B cell (primary cell): ENCODE measurements at regions not wholly inside any gene's neighbourhood (a gene's known extent, or its start where the extent isn't known, plus 50 kb on each side); places are given as distances from the start of the nearest gene placed in this dataset.

ENCODE experiments used
- ATAC-seq: fragments of 200-7000 bp; cut with Tn5 transposase; one replicate; pipeline ENCODE4 v1.10.0; 2021; ENCODE audit warnings: low read depth, mild to moderate bottlenecking, moderate number of reproducible peaks, moderate library complexity
- CTCF ChIA-PET: fragments of 350-600 bp; sonication (Branson Sonifier 250); formaldehyde crosslinking; loops from one replicate; lab custom pipeline; 2021; ENCODE audit warnings: antibody characterized with exemption, inconsistent platforms; lab: Charles Lee
- POLR2A ChIA-PET: fragments of 350-600 bp; sonication (Branson Sonifier 250); formaldehyde crosslinking; loops from one replicate; lab custom pipeline; 2021; ENCODE audit warnings: antibody characterized with exemption; lab: Charles Lee
- DNase-seq: peaks from one replicate; pipeline ENCODE4 v3.0.0; 2013
- H2AFZ ChIP-seq: 2 replicates; pipeline ENCODE4 v1.6.1; 2012; ENCODE audit warnings: mild to moderate bottlenecking, low read depth, low read length; ENCODE audit not compliant: insufficient read depth, poor library complexity, severe bottlenecking
- H3K27ac ChIP-seq, 2 donors: 1 replicate in 1 of 2; 2 replicates in 1 of 2; pipeline ENCODE4 v1.5.1; 2012 to 2013; ENCODE audit warnings: low read length in 2 of 2, mild to moderate bottlenecking in 2 of 2, moderate library complexity in 1 of 2
- H3K27me3 ChIP-seq, 4 experiments: fragments of 200-600 bp in 1 of 4; sonication (generic) in 1 of 4; replicated peaks in 1 of 4; 1 replicate in 2 of 4; 2 replicates in 2 of 4; pipeline versions ENCODE4 v1.6.1 to v1.7.0; 2013 to 2016; ENCODE audit warnings: low read length in 3 of 4, mild to moderate bottlenecking in 2 of 4, mixed read lengths in 1 of 4, moderate library complexity in 1 of 4; ENCODE audit not compliant: insufficient read depth in 4 of 4, control insufficient read depth in 3 of 4; ENCODE audit errors: control extremely low read depth in 1 of 4
- H3K36me3 ChIP-seq, 2 experiments: replicated peaks in 1 of 2; 1 replicate in 1 of 2; 2 replicates in 1 of 2; pipeline versions ENCODE4 v1.6.1 to v1.7.1; 2013; ENCODE audit warnings: low read length in 1 of 2; ENCODE audit not compliant: insufficient read depth in 2 of 2, control insufficient read depth in 1 of 2; ENCODE audit errors: control extremely low read depth in 1 of 2, extremely low read depth in 1 of 2
- H3K4me1 ChIP-seq, 2 donors: fragments of 200-600 bp in 1 of 2; sonication (generic) in 1 of 2; 1 replicate in 1 of 2; 2 replicates in 1 of 2; pipeline versions ENCODE4 v1.5.1 to v1.6.1; 2013 to 2017; ENCODE audit warnings: low read length in 2 of 2; ENCODE audit not compliant: control insufficient read depth in 2 of 2, insufficient read depth in 2 of 2
- H3K4me2 ChIP-seq: replicated peaks from 2 replicates; pipeline ENCODE3; 2012; ENCODE audit warnings: mild to moderate bottlenecking, low read depth, low read length; ENCODE audit not compliant: poor library complexity, severe bottlenecking
- H3K4me3 ChIP-seq, 5 experiments: fragments of 200-600 bp in 1 of 5; sonication (generic) in 1 of 5; 1 replicate in 3 of 5; 2 replicates in 2 of 5; pipeline versions ENCODE4 v1.5.1 to v1.7.0; 2011 to 2016; ENCODE audit warnings: low read length in 4 of 5, mild to moderate bottlenecking in 4 of 5, low read depth in 2 of 5, control low read depth in 1 of 5, moderate library complexity in 1 of 5; ENCODE audit not compliant: insufficient read depth in 1 of 5; ENCODE audit errors: control extremely low read depth in 1 of 5, extremely low read depth in 1 of 5
- H3K79me2 ChIP-seq: fragments of 200-600 bp; sonication (generic); one replicate; pipeline ENCODE4 v1.6.0; 2016; ENCODE audit warnings: low read length; ENCODE audit not compliant: control insufficient read depth, insufficient read depth
- H3K9ac ChIP-seq: fragments of 200-600 bp; sonication (generic); 2 replicates; pipeline ENCODE4 v1.6.1; 2017; ENCODE audit warnings: mild to moderate bottlenecking, low read length, moderate library complexity
- H3K9me3 ChIP-seq, 3 donors: one replicate each; pipeline versions ENCODE4 v1.6.1 to v1.7.1; 2013; ENCODE audit warnings: low read length in 2 of 3; ENCODE audit not compliant: control insufficient read depth in 2 of 3, insufficient read depth in 1 of 3; ENCODE audit errors: control extremely low read depth in 1 of 3
- H4K20me1 ChIP-seq: 2 replicates; pipeline ENCODE4 v1.6.0; 2012; ENCODE audit warnings: mild to moderate bottlenecking, low read length; ENCODE audit not compliant: insufficient read depth, control insufficient read depth, poor library complexity, severe bottlenecking
- H3K27ac Mint-ChIP-seq: one replicate; pipeline ENCODE4 v1.8.0; 2021; ENCODE audit warnings: mixed read lengths
- H3K27me3 Mint-ChIP-seq: one replicate; pipeline ENCODE4 v1.8.0; 2021; ENCODE audit warnings: mixed read lengths
- H3K4me1 Mint-ChIP-seq: one replicate; pipeline ENCODE4 v1.8.0; 2021; ENCODE audit warnings: mixed read lengths
- H3K4me3 Mint-ChIP-seq: one replicate; pipeline ENCODE4 v1.8.0; 2021; ENCODE audit warnings: mixed read lengths
- H3K9me3 Mint-ChIP-seq: one replicate; pipeline ENCODE4 v1.8.0; 2022; ENCODE audit warnings: mixed read lengths; ENCODE audit not compliant: insufficient read depth
- CTCF ChIP-seq: fragments of 200-600 bp; IDR thresholded peaks from one replicate; pipeline ENCODE4 v1.8.0; 2022; ENCODE audit warnings: antibody characterized with exemption, mild to moderate bottlenecking
- EZH2 ChIP-seq: IDR thresholded peaks from 2 replicates; pipeline ENCODE4 v1.6.1; 2012; ENCODE audit warnings: borderline replicate concordance, low read depth, mild to moderate bottlenecking, moderate library complexity, low read length; ENCODE audit not compliant: insufficient read depth, poor library complexity, severe bottlenecking
- WGBS: methylation state at CpG from one replicate; pipeline ENCODE4 v1.1.5; 2013; ENCODE audit warnings: missing lambda C conversion rate; ENCODE audit not compliant: insufficient coverage; 5-methylcytosine and 5-hydroxymethylcytosine counted together
- intact Hi-C: fragments of 100-400 bp; cut with micrococcal nuclease; formaldehyde crosslinking; loops from one replicate; pipeline ENCODE4 v1.10.0; 2022

GRCh38 chr3:19688767-19689166 is 245.2 kb downstream of the EFHB start:
- H3K27ac Mint-ChIP-seq: no peak overlapping the region
- DNase-seq (peak; percentile 5), ATAC-seq (no peak)
- no peaks in the 10 kb centered on the region for H3K36me3 ChIP-seq
- CTCF ChIA-PET: no interaction called here
- H3K9me3 Mint-ChIP-seq: peaks cover 11% of the 10 kb centered on the region
- peaks cover 1 to 14% (median 12%) of the 10 kb centered on the region in 3 donors for H3K9me3 ChIP-seq
- WGBS: 37% methylated on average over 2 of the region's 2 CpGs
- POLR2A ChIA-PET: no interaction called here
- H3K4me3 Mint-ChIP-seq: no peak overlapping the region
- no peaks in the 10 kb centered on the region for H4K20me1 ChIP-seq
- H3K9ac ChIP-seq: no peak overlapping the region
- H3K4me1 ChIP-seq: no peaks in the 10 kb centered on the region
- no peak overlapping the region for H2AFZ ChIP-seq
- no peak overlapping the region for H3K4me2 ChIP-seq
- TF ChIP-seq CTCF (no peak), EZH2 (no peak)
- intact Hi-C loops: no loop called here
- H3K27me3 Mint-ChIP-seq: no peaks in the 10 kb centered on the region
- no peaks in the 10 kb centered on the region for H3K4me1 Mint-ChIP-seq
- no peak overlapping the region for H3K4me3 ChIP-seq
- no peak overlapping the region for H3K27ac ChIP-seq
- H3K79me2 ChIP-seq: no peaks in the 10 kb centered on the region
- H3K27me3 ChIP-seq: no peaks in the 10 kb centered on the region

GRCh38 chr3:19668163-19668562 is 265.9 kb downstream of the EFHB start:
- no peak overlapping the region for H3K27ac ChIP-seq
- H3K27me3 ChIP-seq: no peaks in the 10 kb centered on the region
- Mint-ChIP-seq H3K27ac (no peak overlapping the region), H3K27me3 (no peaks in the 10 kb centered on the region), H3K4me3 (no peak overlapping the region), H3K9me3 (no peaks in the 10 kb centered on the region), H3K4me1 (peaks cover 1% of the 10 kb centered on the region)
- H3K36me3 ChIP-seq: no peaks in the 10 kb centered on the region
- H3K4me1 ChIP-seq: no peaks in the 10 kb centered on the region
- H3K4me2 ChIP-seq: no peak overlapping the region
- no peaks in the 10 kb centered on the region for H3K9me3 ChIP-seq
- ATAC-seq: no peak
- no peaks in the 10 kb centered on the region for H4K20me1 ChIP-seq
- H3K4me3 ChIP-seq: no peak overlapping the region
- no peaks in the 10 kb centered on the region for H3K79me2 ChIP-seq
- TF ChIP-seq CTCF (no peak), EZH2 (no peak)
- intact Hi-C loops: no loop called here
- ChIA-PET CTCF (no interaction called here), POLR2A (no interaction called here)
- H3K9ac ChIP-seq: no peak overlapping the region
- DNase-seq: no peak
- H2AFZ ChIP-seq: no peak overlapping the region
- WGBS: 78% methylated on average over 1 of the region's 2 CpGs
